ENCODE measurements at regions not wholly inside any gene's neighbourhood (a gene's known extent, or its start where the extent isn't known, plus 50 kb on each side); places are given as distances from the start of the nearest gene placed in this dataset.

GRCh38 chr14:45972416-45972815 lies 679.2 kb downstream of the RPL10L start:
- FAIRE-seq: no peak
- Histone ChIP-seq H3K27ac (ENCODE audit: insufficient read depth, low read depth, low read length) (no peak overlapping the region), H3K79me2 (ENCODE audit: control insufficient read depth, insufficient read depth, low read length) (no peaks in the 10 kb centered on the region), H4K20me1 (replicated peaks; ENCODE audit: control insufficient read depth, extremely low read depth, insufficient read depth, low read length) (no peaks in the 10 kb centered on the region), H3K4me2 (ENCODE audit: insufficient read depth, low read length) (no peak overlapping the region), H3K4me1 (ENCODE audit: control insufficient read depth, extremely low read depth, insufficient read depth, low read length) (no peaks in the 10 kb centered on the region), H3K27me3 (ENCODE audit: control insufficient read depth in 2 of 2, insufficient read depth in 2 of 2, low read length in 2 of 2) (no peaks in the 10 kb centered on the region), H3K9me1 (replicated peaks; ENCODE audit: control insufficient read depth, extremely low read depth, insufficient read depth, low read length) (no peaks in the 10 kb centered on the region), H3K9ac (replicated peaks; ENCODE audit: extremely low read depth, insufficient read depth, low read length) (no peak overlapping the region), H2AFZ (ENCODE audit: low read depth, low read length) (no peak overlapping the region), H3K36me3 (ENCODE audit: control insufficient read depth in 2 of 2, extremely low read depth in 1 of 2, insufficient read depth in 2 of 2, low read length in 2 of 2) (no peaks in the 10 kb centered on the region), H3K4me3 (replicated peaks in 1 of 3; ENCODE audit: insufficient read depth in 1 of 3, low read depth in 1 of 3, low read length in 3 of 3) (no peak overlapping the region), H3K9me3 (replicated peaks; ENCODE audit: control insufficient read depth, insufficient read depth, low read length) (no peaks in the 10 kb centered on the region)
- no peak for DNase-seq (ENCODE audit: low read depth, low spot score)
- BruUV-seq (replicated peaks): no TSS peak
- dilution Hi-C loops (cut with MboI; ENCODE audit: extremely low pct_ligation_motif_present, low sequenced_read_pairs) (no loop called here), intact Hi-C loops (cut with micrococcal nuclease) (no loop called here)
- TF ChIP-seq POLR2AphosphoS5 (IDR thresholded peaks at IDR 0.05; ENCODE audit: insufficient read depth, low read depth, low read length) (no peak), GATA2 (IDR thresholded peaks at IDR 0.05; ENCODE audit: insufficient read depth, insufficient read length, low read depth, low read length) (no peak), EZH2 (IDR thresholded peaks at IDR 0.05; ENCODE audit: borderline replicate concordance, low read depth, low read length, severe bottlenecking) (no peak), POLR2A (IDR thresholded peaks at IDR 0.05; ENCODE audit: low read depth, low read length) (no peak), JUN (IDR thresholded peaks at IDR 0.05; ENCODE audit: borderline replicate concordance, insufficient read depth, insufficient read length, low read depth) (no peak), MYC (IDR thresholded peaks at IDR 0.05; ENCODE audit: low read depth, low read length) (no peak), MAX (IDR thresholded peaks at IDR 0.05; ENCODE audit: insufficient read depth, insufficient read length) (no peak)
- POLR2A ChIA-PET: no interaction called here
- CTCF ChIA-PET: no interaction called here

- no peak for FAIRE-seq
- BruUV-seq (replicated peaks): no TSS peak
- dilution Hi-C loops (cut with MboI; ENCODE audit: extremely low pct_ligation_motif_present, low sequenced_read_pairs): no loop called here
Observed at GRCh38 chr14:45970621-45971020, 681.0 kb downstream of the RPL10L start.

More at GRCh38 chr14:45970621-45971020, 681.0 kb downstream of the RPL10L start:
- no peaks in the 10 kb centered on the region for H3K9me1 ChIP-seq (replicated peaks; ENCODE audit: control insufficient read depth, extremely low read depth, insufficient read depth, low read length)
- H3K27me3 ChIP-seq (ENCODE audit: control insufficient read depth in 2 of 2, insufficient read depth in 2 of 2, low read length in 2 of 2): no peaks in the 10 kb centered on the region
- no peaks in the 10 kb centered on the region for H3K4me1 ChIP-seq (ENCODE audit: control insufficient read depth, extremely low read depth, insufficient read depth, low read length)
- intact Hi-C loops (cut with micrococcal nuclease): no loop called here
- H3K79me2 ChIP-seq (ENCODE audit: control insufficient read depth, insufficient read depth, low read length): no peaks in the 10 kb centered on the region
- H3K9me3 ChIP-seq (replicated peaks; ENCODE audit: control insufficient read depth, insufficient read depth, low read length): no peaks in the 10 kb centered on the region
- no peak overlapping the region for H2AFZ ChIP-seq (ENCODE audit: low read depth, low read length)
- no peak overlapping the region for H3K4me3 ChIP-seq (replicated peaks in 1 of 3; ENCODE audit: insufficient read depth in 1 of 3, low read depth in 1 of 3, low read length in 3 of 3)
- H4K20me1 ChIP-seq (replicated peaks; ENCODE audit: control insufficient read depth, extremely low read depth, insufficient read depth, low read length): no peaks in the 10 kb centered on the region
- H3K36me3 ChIP-seq (ENCODE audit: control insufficient read depth in 2 of 2, extremely low read depth in 1 of 2, insufficient read depth in 2 of 2, low read length in 2 of 2): no peaks in the 10 kb centered on the region
- H3K27ac ChIP-seq (ENCODE audit: insufficient read depth, low read depth, low read length): no peak overlapping the region
- no peak overlapping the region for H3K4me2 ChIP-seq (ENCODE audit: insufficient read depth, low read length)
- TF ChIP-seq FOS (IDR thresholded peaks at IDR 0.05; ENCODE audit: borderline replicate concordance, insufficient read depth, low read length) (no peak), MAX (IDR thresholded peaks at IDR 0.05; ENCODE audit: insufficient read depth, insufficient read length) (no peak), MYC (IDR thresholded peaks at IDR 0.05; ENCODE audit: low read depth, low read length) (no peak), POLR2AphosphoS5 (IDR thresholded peaks at IDR 0.05; ENCODE audit: insufficient read depth, low read depth, low read length) (no peak), JUN (IDR thresholded peaks at IDR 0.05; ENCODE audit: borderline replicate concordance, insufficient read depth, insufficient read length, low read depth) (no peak), POLR2A (IDR thresholded peaks at IDR 0.05; ENCODE audit: low read depth, low read length) (no peak), EZH2 (IDR thresholded peaks at IDR 0.05; ENCODE audit: borderline replicate concordance, low read depth, low read length, severe bottlenecking) (no peak), CTCF (IDR thresholded peaks at IDR 0.05; ENCODE audit: extremely low read depth in 1 of 2, insufficient read depth in 1 of 2, low read depth in 1 of 2, low read length in 2 of 2) (no peak), GATA2 (IDR thresholded peaks at IDR 0.05; ENCODE audit: insufficient read depth, insufficient read length, low read depth, low read length) (no peak)
- no peak for DNase-seq (ENCODE audit: low read depth, low spot score)
- ChIA-PET POLR2A (no interaction called here), CTCF (no interaction called here)
- H3K9ac ChIP-seq (replicated peaks; ENCODE audit: extremely low read depth, insufficient read depth, low read length): no peak overlapping the region

Measured in endothelial cell of umbilical vein (primary cell).